Stimulated activated naive CD8-positive, alpha-beta T cell treated with anti-CD3 and anti-CD28 coated beads, Interleukin-15, Interleukin-2, amounts not matched to agents 100 ng/mL and 50 ng/mL, for 24 hours (primary cell): ENCODE measurements at regions not wholly inside any gene's neighbourhood (a gene's known extent, or its start where the extent isn't known, plus 50 kb on each side); places are given as distances from the start of the nearest gene placed in this dataset.

ENCODE experiments used
- H3K27ac Mint-ChIP-seq: one replicate; pipeline ENCODE4 v1.8.0; 2021; ENCODE audit warnings: mild to moderate bottlenecking, mixed read lengths
- H3K27me3 Mint-ChIP-seq: one replicate; pipeline ENCODE4 v1.8.0; 2021; ENCODE audit warnings: mixed read lengths
- H3K36me3 Mint-ChIP-seq: one replicate; pipeline ENCODE4 v1.8.0; 2021; ENCODE audit warnings: low read depth, mixed read lengths
- H3K4me1 Mint-ChIP-seq: one replicate; pipeline ENCODE4 v1.8.0; 2021; ENCODE audit warnings: low read depth, mixed read lengths
- H3K4me3 Mint-ChIP-seq: one replicate; pipeline ENCODE4 v1.8.0; 2021; ENCODE audit warnings: mild to moderate bottlenecking, mixed read lengths
- H3K9me3 Mint-ChIP-seq: one replicate; pipeline ENCODE4 v1.8.0; 2021; ENCODE audit warnings: mixed read lengths

- Mint-ChIP-seq H3K4me3 (no peak overlapping the region), H3K27me3 (peaks cover 27% of the 10 kb centered on the region), H3K4me1 (no peaks in the 10 kb centered on the region), H3K36me3 (no peaks in the 10 kb centered on the region), H3K9me3 (peaks cover 16% of the 10 kb centered on the region), H3K27ac (no peak overlapping the region)
Measured at GRCh38 chr3:150038830-150039229, 68.1 kb upstream of the PFN2 start.

- Mint-ChIP-seq H3K4me3 (no peak overlapping the region), H3K27me3 (peaks cover 27% of the 10 kb centered on the region), H3K4me1 (no peaks in the 10 kb centered on the region), H3K27ac (no peak overlapping the region), H3K36me3 (no peaks in the 10 kb centered on the region), H3K9me3 (peaks cover 12% of the 10 kb centered on the region)
Measured at GRCh38 chr3:150036780-150037179, 66.1 kb upstream of the PFN2 start.

DNA sequence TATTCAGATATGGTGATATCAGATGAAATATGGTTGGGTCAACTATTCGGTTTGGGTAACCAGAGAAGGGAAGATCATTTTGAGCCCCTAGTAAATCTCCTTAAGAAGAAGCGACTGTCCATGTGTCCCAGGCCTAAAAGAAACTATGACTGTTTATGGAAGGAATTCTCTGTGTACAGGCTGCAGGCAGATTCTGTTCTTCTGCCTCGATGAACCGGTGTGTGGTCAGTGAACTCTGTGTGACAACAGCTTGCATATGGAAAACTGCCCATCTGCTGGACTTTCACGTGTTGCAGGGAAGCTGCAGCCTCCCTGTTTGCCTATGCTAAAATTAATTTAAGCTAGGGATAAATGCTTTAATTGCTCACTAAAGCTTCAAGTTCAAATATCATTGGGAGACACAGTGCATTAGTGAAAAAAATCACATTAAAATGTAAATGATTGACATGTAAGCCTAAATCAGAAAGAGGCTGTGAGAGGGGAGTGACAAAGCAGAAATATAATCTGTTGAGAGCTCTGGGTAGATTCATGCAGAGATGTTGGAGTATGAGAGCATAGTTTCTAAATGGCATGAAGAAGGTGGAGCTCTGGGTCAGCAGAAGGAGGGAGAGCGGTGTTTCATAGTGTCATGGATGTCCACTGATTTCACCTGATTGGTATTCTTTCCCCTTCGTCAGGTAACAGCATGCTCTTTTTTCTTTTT, 65.4 kb upstream of the PFN2 start:
- Mint-ChIP-seq H3K27me3 (peaks cover 21% of the 10 kb centered on the region), H3K36me3 (no peaks in the 10 kb centered on the region)

GRCh38 chr3:150035301-150035779, 64.6 kb upstream of the PFN2 start:
- no peaks in the 10 kb centered on the region for H3K9me3 Mint-ChIP-seq
- no peaks in the 10 kb centered on the region for H3K36me3 Mint-ChIP-seq
- H3K27ac Mint-ChIP-seq: no peak overlapping the region
- H3K4me1 Mint-ChIP-seq: no peaks in the 10 kb centered on the region
- peaks cover 15% of the 10 kb centered on the region for H3K27me3 Mint-ChIP-seq
- no peak overlapping the region for H3K4me3 Mint-ChIP-seq

More for the DNA sequence above, 65.4 kb upstream of the PFN2 start:
- Mint-ChIP-seq H3K4me1 (no peaks in the 10 kb centered on the region), H3K27ac (no peak overlapping the region), H3K4me3 (no peak overlapping the region), H3K9me3 (peaks cover 6% of the 10 kb centered on the region)

GRCh38 chr3:150033721-150034120, 63.0 kb upstream of the PFN2 start:
- no peaks in the 10 kb centered on the region for H3K9me3 Mint-ChIP-seq
- peaks cover 20% of the 10 kb centered on the region for H3K27me3 Mint-ChIP-seq
- no peaks in the 10 kb centered on the region for H3K4me1 Mint-ChIP-seq
- H3K27ac Mint-ChIP-seq: no peak overlapping the region
- no peak overlapping the region for H3K4me3 Mint-ChIP-seq
- no peaks in the 10 kb centered on the region for H3K36me3 Mint-ChIP-seq

- H3K36me3 Mint-ChIP-seq: no peaks in the 10 kb centered on the region
- no peaks in the 10 kb centered on the region for H3K4me1 Mint-ChIP-seq
- H3K9me3 Mint-ChIP-seq: peaks cover 4% of the 10 kb centered on the region
- H3K4me3 Mint-ChIP-seq: no peak overlapping the region
- H3K27me3 Mint-ChIP-seq: peaks cover 32% of the 10 kb centered on the region
- H3K27ac Mint-ChIP-seq: no peak overlapping the region
Measured at GRCh38 chr3:150030841-150031240, 60.1 kb upstream of the PFN2 start.

GRCh38 chr3:150023239-150023636, 52.5 kb upstream of the PFN2 start:
- Mint-ChIP-seq H3K9me3 (peaks cover 19% of the 10 kb centered on the region), H3K4me3 (no peak overlapping the region), H3K4me1 (no peaks in the 10 kb centered on the region), H3K27ac (no peak overlapping the region), H3K36me3 (no peaks in the 10 kb centered on the region), H3K27me3 (peaks cover 41% of the 10 kb centered on the region)

DNA sequence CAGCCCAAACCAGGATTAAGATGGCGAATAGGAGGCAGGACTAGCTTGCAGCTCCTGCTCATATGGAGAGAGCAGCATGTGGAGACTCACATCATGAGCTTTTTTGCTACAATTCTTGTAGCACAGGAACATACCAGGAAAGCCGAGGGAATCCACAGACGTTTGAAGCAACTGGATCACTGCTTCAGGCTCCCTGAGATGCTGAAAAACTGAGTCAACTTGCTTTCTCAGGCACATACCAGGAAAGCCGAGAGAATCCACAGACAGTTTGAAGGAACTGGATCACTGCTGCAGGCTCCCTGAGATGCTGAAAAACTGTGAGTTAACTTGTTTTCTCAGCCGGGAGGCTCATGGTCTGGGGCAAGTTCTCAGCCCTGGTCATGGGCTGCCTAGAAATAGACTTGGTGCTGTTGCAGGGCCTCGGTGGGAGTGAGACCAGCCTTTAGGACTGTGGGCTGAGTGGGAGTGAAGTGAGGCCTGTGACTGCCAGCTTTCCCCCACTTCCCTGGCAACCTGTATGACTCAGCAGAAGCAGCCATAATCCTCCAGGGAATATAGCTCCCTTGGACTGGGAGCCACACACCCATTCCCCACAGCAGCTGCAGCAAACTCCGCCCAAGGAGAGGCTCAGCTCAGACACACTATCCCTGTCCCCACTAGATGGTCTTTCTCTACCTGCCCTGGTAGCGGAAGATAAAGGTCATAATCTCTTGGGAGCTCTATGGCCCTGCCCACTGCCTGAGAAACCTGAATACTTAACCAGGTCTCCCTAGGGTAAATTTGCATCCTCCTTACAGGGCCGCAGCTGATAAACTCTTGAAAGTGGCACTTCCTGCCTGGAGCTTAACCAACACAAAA, 51.9 kb upstream of the PFN2 start:
- Mint-ChIP-seq H3K4me3 (no peak overlapping the region), H3K4me1 (no peaks in the 10 kb centered on the region), H3K9me3 (peaks cover 19% of the 10 kb centered on the region), H3K36me3 (no peaks in the 10 kb centered on the region), H3K27me3 (peaks cover 38% of the 10 kb centered on the region), H3K27ac (no peak overlapping the region)

DNA sequence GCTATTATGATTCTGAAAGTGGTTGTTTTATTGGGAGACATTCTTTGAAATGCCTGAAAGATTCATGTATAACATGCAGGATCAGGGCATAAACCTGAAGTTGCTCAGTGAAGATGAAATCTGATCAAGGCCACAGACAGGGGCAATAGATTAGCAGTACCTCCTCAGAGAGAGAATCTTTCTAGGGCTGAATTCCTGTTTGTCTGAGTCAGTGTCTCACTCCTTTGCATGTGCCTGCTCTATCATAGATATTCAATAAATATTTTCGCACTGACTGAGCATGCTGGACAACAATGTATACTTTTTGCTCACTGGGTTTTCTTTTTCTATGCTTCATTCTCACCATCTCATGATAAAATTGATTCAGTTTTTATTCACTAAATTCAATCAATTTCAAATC, 49.8 kb upstream of the PFN2 start:
- peaks cover 31% of the 10 kb centered on the region for H3K27me3 Mint-ChIP-seq
- peaks cover 15% of the 10 kb centered on the region for H3K9me3 Mint-ChIP-seq
- H3K4me1 Mint-ChIP-seq: no peaks in the 10 kb centered on the region
- no peak overlapping the region for H3K27ac Mint-ChIP-seq
- no peak overlapping the region for H3K4me3 Mint-ChIP-seq
- no peaks in the 10 kb centered on the region for H3K36me3 Mint-ChIP-seq
